ENCODE measurements at regions not wholly inside any gene's neighbourhood (a gene's known extent, or its start where the extent isn't known, plus 50 kb on each side); places are given as distances from the start of the nearest gene placed in this dataset.

DNA sequence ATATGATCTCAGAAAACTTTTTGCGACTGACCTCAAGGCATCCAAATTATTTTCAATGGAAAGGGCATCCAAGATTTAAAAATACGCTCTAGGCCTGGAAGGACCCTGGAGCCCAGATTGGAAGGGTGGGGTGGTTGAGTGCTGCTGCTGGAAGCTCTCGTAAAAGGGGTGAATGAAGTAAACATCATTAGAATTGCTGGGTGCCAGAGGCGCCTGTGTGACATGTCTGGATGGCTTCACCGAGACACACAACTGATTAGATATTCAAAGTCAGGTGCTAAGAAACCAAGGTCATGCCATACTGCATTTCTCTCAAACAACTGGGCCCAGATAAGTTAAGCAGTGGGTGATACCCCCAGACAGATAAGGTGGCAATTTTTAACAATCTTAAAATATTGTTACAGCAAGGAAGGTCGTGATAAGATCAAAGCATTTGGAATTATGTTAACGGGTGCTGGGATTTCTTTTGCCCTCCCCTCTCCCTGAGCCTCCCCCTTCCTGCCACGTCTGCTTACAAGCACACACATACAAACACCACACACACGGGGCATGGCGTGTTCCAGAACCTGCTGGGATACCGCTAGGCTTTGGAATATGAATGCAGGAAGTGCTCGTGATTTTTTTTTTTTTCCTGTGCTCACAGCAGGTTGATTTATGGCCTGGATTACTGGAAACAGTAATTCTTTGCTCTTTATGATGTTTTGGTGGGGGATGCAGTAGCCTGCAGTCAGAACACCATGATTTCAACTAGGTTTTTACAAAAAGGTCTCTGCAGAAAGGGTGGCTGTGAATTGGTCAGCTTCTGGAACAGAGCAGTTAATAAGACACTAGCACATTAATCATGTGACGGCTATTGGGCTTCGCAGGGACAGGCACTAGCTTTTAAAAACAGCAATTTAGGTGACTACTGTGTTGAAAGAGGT is 551.2 kb downstream of the QKI start:
- no peak for DNase-seq

DNA sequence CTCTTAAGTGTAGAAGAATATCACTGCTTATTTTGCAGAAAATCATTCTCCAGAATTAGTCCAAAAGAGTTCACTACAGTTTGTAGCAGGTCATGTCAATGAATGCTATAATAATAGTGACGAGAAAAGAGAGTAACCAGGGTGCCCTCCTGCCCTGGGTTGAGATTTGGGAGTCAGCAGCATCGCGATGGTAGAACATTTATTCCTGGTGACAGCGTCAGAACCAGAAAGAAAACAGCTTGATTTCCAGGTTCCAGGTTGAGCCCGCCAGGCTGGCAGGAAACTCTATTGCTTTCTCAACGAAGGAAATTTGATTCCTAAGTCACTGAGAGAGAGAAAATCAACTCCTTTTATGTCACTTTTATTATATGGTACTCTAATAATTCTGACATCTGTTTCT is 550.3 kb downstream of the QKI start:
- no peak for DNase-seq

DNA sequence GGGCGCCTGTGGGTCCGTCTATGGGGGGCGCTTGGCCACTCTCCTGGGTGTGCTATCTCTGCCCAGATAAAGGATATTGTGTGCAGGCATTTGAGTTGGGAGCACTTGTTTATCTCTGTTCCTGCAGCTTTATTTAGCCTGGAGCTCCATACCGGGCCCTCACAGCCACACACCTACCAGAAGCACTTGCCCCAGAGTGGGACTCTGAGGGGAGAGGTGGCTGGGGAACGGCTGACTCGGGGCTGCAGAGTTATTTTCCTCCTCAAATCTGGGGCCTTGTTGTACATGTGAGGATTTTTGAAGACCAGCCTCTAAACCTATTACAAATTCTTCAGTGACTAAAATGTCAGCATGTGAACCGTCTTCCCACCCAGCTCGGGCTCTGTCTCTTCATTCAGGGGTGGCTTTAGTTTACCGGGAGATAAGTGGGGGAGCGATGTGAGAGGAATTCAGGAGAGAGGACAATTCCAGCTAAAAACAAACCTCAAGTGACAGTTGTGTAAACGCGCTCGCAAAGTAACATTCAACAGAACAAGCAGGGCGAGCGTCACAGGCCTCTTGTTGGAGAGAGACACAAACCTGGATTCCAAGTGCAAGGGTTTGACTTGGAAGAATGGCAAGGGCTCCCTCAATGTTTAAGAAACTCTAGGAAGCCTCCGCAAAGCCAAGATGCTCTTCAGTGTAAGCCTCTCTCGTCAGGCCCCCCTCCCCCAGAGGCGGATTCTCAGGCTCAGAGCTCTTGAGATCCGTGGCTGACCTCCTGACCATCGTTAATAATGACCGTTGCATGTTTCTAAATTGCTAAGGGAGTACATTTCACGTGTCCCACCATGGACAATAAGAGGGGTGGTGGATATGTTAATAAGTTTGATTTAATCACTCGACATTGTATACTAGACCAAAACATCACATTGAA is 548.9 kb downstream of the QKI start:
- no peak for DNase-seq

DNA sequence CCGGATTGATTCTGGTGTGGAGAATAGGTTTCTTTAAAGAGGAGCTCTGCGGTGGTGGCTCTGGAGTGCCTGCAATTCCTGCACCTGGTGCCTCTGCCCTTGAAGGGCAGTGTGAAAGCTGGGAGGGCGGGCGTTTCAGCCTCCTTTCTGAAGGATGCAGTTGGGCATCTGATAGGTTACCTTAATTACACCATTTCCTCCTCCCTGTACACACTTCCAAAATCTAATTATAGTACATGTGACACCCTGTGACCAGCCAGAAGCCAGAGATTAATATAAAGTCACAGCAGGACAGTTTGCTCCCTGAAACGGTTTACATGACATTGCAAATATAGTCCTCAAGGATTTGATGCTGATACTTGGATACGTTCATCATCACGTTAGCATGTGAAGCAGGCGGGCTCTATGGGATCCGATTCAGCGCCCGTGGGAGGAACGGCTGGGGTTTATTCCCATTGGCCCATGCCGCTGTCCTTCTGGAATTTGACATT is 548.2 kb downstream of the QKI start:
- no peak for DNase-seq

DNA sequence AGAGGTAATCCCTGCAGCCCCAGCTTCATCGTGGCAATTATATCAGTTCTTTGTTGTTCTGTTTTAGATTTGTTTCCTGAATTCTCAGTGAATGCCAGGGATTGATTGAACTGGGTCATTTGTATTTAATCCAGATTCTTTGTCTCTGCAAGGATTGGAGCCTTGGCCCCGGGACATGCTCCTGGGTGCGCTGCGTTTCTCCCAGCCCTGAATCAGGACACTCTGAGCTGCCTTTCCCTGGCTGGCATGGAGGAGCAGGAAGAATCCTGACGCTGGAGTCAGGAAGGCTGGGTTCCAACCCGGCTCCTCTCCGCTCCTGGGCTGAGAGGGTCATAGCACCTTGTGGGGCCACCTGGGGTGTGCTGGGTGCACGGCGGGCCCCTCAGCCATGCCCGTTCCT is 545.6 kb downstream of the QKI start:
- no peak for DNase-seq

DNA sequence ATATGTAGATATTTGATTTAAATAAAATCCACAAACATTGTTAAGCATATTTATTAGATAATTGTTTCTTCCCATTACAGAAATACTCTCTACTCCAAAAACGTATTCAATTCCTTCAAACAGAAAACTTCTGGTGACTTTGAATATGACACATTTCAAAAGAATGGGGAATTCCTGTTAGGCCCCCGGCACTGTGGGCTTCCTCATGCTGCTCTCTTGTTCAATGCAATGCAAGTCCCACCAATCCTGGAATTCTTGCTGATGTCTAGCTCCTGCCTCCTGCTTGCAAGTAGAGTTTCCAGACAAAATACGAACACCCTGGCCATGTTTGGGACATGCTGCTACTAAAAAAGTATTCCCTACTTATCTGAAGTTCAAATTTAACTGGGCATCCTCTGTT is 544.1 kb downstream of the QKI start:
- peak; percentile 91 for DNase-seq

DNA sequence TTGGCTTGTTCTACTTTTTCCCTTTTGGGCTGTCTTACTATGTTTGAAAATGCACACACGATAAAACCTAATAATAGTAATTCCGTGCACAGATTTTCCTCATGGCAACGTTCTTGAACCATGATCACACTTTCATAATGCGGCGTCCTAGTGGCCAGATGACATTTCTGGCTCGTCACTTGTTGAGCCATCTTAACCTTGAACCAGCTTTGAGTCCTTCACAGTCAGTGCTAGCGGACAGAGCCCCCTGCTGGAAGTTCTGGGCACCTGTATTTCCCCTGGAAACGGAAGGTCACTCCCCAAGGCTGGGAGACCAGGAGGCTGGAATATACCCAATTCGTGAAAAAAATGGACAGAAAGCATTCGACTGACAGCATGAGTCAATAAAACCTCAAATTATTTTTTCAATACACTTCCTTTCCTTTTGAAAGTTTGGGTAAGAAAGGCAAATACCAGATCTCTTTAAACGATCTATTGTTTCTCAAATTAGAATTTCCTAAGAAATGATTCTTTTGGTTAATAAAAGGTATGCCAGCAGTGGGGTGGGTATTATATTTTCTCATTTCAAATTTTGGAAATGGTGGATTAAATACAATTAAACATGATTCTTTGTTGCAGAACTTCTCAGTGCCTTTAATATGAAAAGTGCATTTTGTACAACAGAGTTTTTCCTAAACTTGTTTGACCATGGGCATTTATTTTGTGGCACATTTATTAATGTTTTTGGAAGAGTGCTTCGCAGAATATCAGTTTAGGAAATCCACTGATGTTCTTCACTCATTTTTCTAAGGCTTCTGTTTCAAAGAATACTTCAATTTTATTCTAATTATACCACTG is 542.3 kb downstream of the QKI start:
- DNase-seq = peak; percentile 89

DNA sequence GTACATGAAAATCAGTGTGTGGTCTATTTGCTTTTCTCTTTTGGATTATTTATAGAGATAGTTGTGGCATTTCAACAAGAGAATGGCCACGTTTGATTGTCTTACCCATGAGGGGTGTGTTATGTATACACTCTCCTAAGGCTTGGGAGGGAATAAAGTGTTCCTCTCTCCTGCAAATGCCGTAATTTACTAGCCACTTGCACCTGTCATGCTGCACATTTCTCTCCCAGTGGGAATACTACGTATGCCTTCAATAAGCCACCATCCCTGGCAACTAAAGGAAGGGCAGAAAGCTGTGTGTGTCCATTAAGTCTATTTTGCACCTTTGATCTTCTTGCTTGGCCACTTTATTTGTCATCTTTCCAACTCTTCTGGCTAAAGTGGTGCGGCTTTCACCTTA is 541.2 kb downstream of the QKI start:
- DNase-seq = no peak

DNA sequence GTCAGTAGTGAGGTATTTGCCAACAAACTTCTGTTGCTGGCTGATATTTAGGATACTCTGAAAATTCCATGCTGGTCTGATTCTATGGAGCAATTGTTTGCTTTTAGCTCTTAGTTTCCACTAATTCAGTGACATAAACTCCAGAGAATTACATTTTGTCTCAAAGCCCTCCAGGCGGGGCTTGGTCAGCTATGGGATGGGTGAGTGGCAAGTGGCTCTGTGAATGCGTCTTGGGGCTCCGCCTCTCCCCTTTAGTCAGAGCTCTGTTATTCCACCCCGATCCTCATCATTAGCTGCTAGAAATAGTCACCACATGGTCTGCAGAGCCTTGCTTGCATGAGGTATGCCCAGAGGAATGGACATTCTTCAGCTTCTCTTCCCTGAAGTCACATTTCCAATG is 540.6 kb downstream of the QKI start:
- DNase-seq = peak; percentile 89

DNA sequence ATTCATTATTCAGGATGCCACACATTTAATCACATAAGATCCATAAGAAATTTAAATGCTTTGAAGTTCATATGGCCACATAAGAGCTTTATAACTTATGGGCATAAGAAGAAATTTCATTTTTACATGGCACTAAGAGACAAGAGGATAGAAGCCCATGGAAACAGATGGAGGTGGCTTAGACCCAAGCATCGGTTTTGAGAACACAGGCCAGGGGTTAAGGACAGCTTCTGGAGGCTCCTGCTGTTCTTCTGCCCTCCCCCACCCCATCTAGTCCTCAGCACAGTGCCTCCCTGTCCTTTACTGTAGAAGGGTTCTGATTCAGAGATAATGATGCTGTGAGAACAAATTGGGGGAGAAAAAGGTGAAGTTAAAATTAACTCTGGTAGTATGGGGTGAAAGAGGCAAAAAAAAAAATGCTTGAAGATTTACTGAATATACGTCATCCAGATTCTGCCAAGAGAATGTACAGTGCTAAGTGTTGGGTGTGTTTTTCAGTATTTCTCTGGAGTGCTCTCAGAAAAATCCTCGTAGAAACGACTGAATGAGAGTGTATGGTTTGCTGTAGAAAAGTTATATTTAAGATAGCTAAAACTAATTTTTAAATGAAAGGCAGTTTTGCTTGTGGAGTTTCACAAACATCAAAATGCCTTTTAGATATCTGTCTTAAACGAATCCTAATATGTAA is 539.7 kb downstream of the QKI start:
- DNase-seq = no peak

DNA sequence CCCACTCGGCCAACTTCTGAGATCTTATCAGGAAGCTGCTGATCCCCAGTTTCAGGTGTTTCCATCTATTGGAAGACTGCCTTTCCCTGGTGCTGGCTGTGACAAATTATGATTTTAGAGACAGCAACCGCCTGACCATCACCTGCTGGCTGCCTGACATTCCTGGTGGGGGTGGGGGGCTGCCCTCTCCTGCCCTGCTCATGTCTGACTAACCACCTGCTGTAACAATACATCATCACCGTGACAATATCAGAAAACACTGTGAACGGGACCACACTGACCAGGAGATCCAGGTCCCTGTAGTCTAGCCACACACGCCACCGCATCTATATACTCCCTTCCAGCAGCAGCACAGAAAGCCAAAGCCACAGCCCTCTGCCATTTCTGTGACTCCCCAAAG is 537.5 kb downstream of the QKI start:
- no peak for DNase-seq

DNA sequence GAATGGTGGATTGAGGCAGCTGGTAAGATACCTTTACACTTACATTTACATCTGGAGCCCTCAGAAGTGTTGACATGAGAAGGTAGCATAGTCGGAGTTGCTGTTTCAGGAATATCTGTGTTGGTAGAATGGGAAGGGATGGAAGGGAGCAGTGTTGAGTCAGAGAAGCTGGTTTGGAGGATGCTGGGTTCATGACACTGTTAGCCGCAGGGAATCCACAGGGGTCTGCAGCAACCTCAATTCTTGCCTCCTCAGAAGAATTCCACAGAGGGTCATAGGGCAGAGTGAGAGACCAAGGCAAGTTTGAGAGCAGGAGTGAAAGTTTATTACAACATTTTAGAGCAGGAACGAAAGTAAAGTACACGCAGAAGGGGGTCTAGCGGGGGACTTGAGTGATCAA is 536.8 kb downstream of the QKI start:
- no peak for DNase-seq

DNA sequence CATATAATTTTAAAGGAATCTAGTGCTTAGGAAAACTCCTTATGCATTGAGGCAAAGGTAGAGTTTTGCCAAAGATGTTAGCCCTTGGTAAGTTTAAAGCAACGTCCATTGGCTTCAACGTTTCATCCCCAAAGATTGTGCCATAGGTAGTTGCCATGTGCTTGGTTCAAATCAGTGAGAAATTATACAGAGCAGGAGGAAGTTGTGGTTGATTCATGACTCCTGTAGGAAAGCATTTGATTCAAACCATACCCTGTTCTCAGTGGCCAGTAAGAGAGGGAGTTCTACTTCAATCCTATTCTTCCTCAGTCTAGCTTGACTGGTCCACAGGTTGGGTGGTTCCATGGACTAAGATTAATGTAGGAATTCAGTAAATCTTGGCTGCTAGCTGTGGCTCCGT is 535.6 kb downstream of the QKI start:
- no peak for DNase-seq

DNA sequence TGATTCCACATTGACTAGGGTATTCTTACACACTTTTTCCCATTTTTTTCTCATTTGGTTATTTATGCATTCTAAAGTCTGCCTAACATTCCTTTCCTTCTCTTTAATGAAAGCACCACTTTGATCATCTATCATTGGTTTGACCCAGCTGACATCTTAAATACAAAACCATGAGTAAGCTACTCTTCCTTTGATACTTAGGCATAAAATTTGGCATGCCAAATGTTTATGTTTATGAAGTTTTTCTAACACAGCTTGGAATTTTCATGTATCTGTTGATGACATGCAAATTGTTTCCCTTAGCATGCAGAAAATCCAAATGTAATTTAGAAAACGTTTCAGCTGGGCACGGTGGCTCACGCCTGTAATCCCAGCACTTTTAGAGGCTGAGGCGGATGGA is 534.9 kb downstream of the QKI start:
- no peak for DNase-seq

DNA sequence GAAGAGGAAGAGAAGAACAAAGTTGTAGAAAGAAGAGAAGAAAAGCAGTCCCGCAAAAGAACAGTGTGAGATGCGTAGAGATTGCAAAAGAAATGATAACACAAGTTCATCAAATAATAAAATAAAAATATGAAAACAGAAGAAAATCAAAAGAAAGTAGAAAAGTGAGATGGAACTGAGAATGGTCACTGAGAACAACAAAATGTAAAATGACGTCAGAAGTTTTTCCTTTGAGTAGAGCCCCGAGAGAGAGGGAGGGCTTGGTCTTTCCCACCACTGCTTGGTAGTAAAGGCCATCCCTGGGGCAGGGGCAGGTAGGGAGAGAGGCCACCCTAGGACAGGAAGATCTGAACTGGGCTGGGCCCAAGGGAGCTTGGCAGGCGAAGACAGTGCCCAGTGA is 533.7 kb downstream of the QKI start:
- no peak for DNase-seq

DNA sequence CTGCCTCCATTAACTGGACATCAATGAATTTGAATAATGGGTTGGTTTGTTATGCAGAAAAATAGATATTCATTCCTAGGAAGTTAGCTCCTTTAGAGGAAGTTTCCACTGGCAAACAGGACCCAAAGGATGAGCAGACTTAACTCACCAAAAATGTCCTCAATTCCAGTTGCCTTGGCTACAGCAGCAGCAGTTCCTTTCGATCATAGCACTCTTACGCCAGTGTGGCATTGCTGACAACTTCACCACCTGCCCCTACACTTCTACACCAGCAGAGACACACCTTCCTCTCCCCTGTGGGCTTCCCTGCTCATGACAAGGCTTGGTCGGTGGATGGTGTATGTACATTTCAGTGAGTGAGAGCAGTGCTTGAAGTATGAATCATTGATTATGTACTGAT is 532.8 kb downstream of the QKI start:
- DNase-seq = no peak

DNA sequence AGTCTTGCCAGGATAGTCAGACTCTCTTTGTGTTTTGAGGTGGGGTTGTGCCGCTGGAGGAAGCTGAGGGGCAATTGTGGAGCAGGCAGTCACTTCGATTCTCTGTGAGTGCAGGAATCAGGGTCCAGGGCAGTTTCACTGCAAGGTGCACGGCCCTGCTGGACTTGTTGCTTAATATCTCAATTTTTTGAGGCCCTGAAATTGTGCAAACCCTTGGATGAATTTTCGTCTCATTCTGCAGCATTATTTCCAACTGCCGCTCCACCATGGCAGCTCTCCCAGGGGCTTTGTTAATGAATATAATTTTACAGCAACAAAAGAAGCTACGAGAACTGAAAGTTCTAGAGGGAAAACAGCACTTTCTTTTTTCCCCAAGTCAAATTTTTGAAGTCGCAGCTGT is 531.9 kb downstream of the QKI start:
- DNase-seq = no peak

DNA sequence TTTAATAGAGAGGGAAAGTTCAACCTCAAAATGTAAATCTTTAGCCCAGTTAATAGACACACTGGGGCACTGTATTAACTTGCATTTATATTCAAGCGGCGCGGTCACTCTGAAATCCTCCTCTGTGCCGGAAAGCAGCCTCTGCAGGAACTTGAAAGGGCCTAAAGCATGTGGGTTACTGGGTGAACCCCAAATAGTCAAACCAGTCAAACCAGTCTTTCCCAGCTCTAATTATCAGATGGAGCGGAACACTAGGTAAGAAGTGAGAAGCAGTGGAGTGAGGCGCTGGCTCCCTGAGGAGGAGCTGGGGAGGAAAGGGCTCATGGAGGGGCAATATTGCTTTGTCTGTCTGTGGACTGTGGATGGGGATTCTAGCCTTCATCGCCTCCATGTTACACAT is 531.3 kb downstream of the QKI start:
- no peak for DNase-seq

DNA sequence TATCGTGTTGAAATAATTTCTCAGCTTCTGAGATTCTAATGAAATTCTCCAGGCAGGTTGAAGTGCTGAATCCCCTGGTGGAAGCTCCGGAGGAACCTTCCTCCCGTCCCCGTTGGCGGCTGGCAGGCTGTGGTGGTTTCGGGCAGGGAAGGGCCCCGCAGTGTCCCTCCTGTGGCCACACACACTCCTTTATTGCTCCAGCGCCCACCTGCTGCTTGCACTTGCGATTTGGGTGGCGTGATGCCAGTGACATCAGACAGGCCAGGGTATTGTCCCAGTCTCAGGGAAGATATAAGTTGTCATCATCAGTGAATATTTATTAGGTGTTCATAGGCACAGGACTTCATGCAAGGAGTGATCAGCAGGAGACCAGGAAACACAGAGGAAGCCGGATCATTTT is 530.4 kb downstream of the QKI start:
- no peak for DNase-seq

DNA sequence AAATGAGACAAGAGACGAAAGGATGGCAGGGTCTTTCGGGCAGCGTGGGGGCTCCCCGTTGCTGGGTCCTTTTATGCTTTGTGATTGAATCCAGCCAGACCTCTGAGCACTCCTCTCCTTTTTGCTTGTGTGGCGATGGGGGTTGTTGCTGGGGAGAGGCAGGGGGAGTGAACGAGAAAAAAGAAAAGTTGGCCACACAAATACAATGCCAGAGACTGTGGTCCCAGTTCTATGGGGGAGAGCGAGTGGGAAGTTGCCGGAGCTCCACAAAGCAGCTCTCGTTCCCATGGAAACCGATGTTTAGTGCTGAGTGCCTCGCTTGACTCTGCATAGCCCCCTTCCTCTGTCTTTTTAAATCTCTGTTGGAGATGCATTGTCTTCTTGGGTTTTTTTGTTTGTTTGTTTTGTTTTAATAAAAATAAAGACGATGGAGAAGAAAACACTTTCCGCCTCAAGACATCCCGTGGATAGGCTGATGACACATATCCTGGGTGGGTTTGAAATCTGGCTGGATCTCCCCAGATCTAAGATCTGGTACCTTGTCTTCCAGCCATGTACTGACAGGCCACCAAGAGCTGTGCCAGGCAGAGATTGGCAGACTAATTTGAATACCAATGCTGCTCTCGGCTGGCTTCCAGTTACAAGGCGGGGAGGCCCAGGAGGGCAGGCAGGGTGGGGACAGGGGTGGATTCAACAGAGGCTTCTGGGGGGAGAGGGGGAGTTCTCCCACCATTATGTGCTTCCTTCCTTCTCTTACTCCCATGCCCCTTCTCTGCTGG is 529.3 kb downstream of the QKI start:
- no peak for DNase-seq

DNA sequence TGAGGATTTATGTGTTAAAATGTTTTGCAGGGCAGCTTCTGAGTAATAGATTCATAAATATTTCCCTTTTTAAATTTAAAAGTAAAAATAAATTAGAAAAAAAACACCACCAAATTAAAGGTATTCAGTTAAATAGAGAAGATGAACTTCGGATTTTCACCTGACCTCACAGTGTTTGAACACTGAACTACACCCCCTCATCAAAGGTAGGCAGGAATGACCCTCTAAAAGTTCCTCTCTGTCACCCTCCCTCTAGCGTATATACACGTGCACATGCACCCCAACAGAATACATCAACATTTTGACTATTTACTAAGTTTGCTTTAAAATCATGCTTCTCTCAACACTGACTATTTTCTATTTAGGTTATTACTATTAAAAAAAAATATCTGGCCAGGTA is 528.3 kb downstream of the QKI start:
- no peak for DNase-seq

DNA sequence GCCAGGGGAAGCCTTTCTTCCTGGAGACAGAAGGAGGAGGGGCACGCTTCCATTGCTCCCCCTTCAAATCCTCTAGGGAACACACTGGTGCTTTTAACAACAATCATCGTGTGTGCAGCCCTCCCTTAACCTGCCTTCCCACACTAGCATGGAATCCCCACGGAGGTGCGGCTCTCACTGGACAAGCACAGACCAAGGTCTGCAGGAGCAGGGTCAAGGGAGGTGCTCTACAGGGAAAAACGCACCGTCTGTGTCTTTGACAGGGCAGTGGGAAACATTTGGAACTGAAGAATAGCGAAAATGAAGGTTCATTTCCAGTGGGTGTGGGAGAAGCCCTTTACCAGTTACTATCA is 527.1 kb downstream of the QKI start:
- DNase-seq = no peak

Measured in islet precursor cell (in vitro differentiated cells).